ENCODE measurements at regions not wholly inside any gene's neighbourhood (a gene's known extent, or its start where the extent isn't known, plus 50 kb on each side); places are given as distances from the start of the nearest gene placed in this dataset.

- TF ChIP-seq CTCF (conservative IDR thresholded peaks at IDR 0.05; ENCODE audit: low read length): no peak
- H3K4me3 ChIP-seq (ENCODE audit: low read length): no peak overlapping the region
- DNase-seq (ENCODE audit: low read depth): no peak
Measured at GRCh38 chr4:81685104-81685503, 213.4 kb upstream of the RASGEF1B start.

GRCh38 chr4:81684352-81684751 is 212.6 kb upstream of the RASGEF1B start:
- no peak for TF ChIP-seq CTCF (conservative IDR thresholded peaks at IDR 0.05; ENCODE audit: low read length)
- no peak for DNase-seq (ENCODE audit: low read depth)
- no peak overlapping the region for H3K4me3 ChIP-seq (ENCODE audit: low read length)

- no peak overlapping the region for H3K4me3 ChIP-seq (ENCODE audit: low read length)
- DNase-seq (ENCODE audit: low read depth): no peak
- no peak for TF ChIP-seq CTCF (conservative IDR thresholded peaks at IDR 0.05; ENCODE audit: low read length)
Measured at GRCh38 chr4:81682492-81682891, 210.8 kb upstream of the RASGEF1B start.

GRCh38 chr4:81679315-81679714 is 207.6 kb upstream of the RASGEF1B start:
- no peak for DNase-seq (ENCODE audit: low read depth)
- TF ChIP-seq CTCF (conservative IDR thresholded peaks at IDR 0.05; ENCODE audit: low read length): no peak
- no peak overlapping the region for H3K4me3 ChIP-seq (ENCODE audit: low read length)

- TF ChIP-seq CTCF (conservative IDR thresholded peaks at IDR 0.05; ENCODE audit: low read length): no peak
- DNase-seq (ENCODE audit: low read depth): no peak
- H3K4me3 ChIP-seq (ENCODE audit: low read length): no peak overlapping the region
Measured at GRCh38 chr4:81678801-81679200, 207.1 kb upstream of the RASGEF1B start.

- TF ChIP-seq CTCF (conservative IDR thresholded peaks at IDR 0.05; ENCODE audit: low read length): no peak
Measured at GRCh38 chr4:81676537-81676936, 204.8 kb upstream of the RASGEF1B start.

GRCh38 chr4:81675791-81676393 is 204.2 kb upstream of the RASGEF1B start:
- no peak overlapping the region for H3K4me3 ChIP-seq (ENCODE audit: low read length)
- TF ChIP-seq CTCF (conservative IDR thresholded peaks at IDR 0.05; ENCODE audit: low read length): no peak
- no peak for DNase-seq (ENCODE audit: low read depth)

More at GRCh38 chr4:81676537-81676936, 204.8 kb upstream of the RASGEF1B start:
- H3K4me3 ChIP-seq (ENCODE audit: low read length): no peak overlapping the region
- DNase-seq (ENCODE audit: low read depth): no peak

Data from AG10803 (cell line).